ENCODE measurements at regions not wholly inside any gene's neighbourhood (a gene's known extent, or its start where the extent isn't known, plus 50 kb on each side); places are given as distances from the start of the nearest gene placed in this dataset.

DNA sequence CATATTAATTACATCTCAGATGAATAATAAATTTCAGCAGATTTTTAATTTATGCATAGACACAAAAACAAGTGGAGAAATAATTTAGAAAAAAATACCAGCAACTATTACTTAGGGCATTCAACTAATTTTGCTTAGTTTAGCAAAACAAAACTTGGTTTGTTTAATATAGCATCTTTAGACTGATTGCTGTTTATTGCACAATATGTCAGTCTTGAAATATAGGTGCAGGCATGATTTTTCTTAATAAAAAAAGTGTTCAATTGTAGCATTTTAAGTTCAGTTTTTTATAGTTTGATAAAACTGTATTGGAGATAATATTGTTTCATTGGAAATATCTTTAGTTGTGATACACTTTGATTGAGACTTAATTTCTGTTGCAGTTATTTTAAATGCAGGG, 161.2 kb upstream of the KCNH8 start:
- no peak for TF ChIP-seq GATA2 (IDR thresholded peaks at IDR 0.05; ENCODE audit: low read depth, low read length)
- TF ChIP-seq GATA3 (IDR thresholded peaks at IDR 0.05; ENCODE audit: low read depth, low read length) = no peak

All from SH-SY5Y (cell line).